ENCODE measurements at regions not wholly inside any gene's neighbourhood (a gene's known extent, or its start where the extent isn't known, plus 50 kb on each side); places are given as distances from the start of the nearest gene placed in this dataset.

GRCh38 chr15:70558406-70559264, 204.7 kb downstream of the UACA start:
- DNase-seq, result peak; percentile 24
- in situ Hi-C loops (cut with MboI; ENCODE audit: low pct_unique_long_range_greater_than_20kb, low sequenced_read_pairs), result no loop called here

DNA sequence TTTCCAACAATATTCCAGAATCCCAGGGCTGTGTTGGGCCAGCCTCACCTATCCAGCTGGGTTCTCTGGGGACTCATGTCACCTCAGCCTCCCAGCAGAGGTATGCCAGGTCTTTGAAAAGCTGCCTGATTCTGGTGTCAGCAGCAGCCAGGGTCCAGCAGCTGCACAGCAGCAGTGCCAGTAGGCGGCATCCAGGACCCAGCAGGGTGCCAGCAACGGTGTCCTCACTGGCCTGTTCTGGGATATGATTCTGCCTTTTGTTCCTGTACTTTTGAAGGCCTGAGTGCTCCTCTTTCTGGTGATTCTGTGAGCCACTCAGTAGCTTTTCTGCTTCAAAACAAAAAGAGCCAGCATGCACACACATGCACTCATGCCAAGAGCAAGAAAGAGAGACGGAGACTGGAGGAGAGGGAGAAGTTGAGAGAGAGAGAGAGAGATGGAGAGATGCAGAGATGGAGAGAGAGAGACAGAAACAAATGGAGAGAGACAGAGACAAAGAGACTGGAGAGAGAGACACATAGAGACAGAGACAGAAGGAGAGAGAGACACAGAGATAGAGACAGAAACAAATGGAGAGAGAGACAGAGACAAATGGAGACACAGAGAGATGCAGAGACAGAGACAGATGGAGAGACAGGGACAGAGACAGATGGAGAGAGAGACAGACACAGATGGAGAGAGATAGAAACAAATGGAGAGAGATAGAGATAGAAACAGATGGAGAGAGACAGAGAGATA, 205.7 kb downstream of the UACA start:
- in situ Hi-C loops (cut with MboI; ENCODE audit: low pct_unique_long_range_greater_than_20kb, low sequenced_read_pairs), result no loop called here
- DNase-seq, result no peak

GRCh38 chr15:70556779-70557178, 206.6 kb downstream of the UACA start:
- in situ Hi-C loops (cut with MboI; ENCODE audit: low pct_unique_long_range_greater_than_20kb, low sequenced_read_pairs), result no loop called here
- DNase-seq, result no peak

DNA sequence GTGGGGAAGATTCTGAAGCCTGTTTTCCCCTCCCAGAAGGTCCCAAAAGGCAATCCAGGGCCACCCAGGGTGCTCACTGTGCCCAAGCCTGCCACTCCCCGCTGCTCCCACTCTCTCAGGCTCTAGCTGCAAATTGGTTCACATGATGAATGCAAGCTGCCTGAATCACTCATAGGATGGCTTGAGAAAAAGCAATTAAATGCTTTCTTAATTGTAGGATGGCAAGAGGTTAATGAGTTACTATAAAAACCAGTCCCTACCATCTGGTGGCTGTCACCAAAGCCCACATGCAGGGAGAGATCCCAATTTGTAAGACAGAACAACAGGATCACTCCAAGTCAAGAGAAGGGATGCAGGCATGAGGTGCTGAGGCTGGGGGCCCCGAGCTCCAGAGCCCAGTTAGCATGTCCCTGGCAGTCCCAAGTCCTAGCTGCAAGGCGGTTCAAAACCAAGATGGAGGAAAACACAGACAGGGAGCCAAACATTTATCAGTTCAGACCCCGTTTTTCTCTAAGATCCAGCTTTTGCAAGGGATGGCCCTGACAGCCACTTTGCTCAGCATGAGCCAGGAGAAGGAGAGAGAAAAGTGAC, 207.1 kb downstream of the UACA start:
- in situ Hi-C loops (cut with MboI; ENCODE audit: low pct_unique_long_range_greater_than_20kb, low sequenced_read_pairs), result no loop called here
- DNase-seq, result no peak

DNA sequence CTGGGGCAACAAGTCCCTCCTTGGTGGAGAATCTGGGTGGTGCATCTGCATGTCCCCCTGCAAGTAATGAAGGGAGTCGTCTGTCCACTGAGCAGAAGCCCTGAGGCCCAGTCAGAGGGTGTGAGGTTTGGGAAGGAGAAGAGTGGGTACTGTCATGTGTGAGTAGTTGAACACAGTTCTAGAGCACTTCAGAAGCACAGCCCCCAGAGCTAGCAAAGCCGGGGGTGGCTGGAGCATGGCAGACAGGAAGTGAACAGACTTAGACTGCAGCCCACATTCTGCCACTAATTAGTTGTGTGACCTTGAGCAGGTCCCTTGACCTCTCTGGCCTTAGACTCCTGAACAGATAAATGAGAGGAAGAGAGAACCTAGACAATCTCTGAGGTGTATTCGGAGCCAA, 207.6 kb downstream of the UACA start:
- DNase-seq, result peak; percentile 23
- in situ Hi-C loops (cut with MboI; ENCODE audit: low pct_unique_long_range_greater_than_20kb, low sequenced_read_pairs), result no loop called here

GRCh38 chr15:70547846-70548487, 215.4 kb downstream of the UACA start:
- no peak for DNase-seq

GRCh38 chr15:70545526-70545925, 217.8 kb downstream of the UACA start:
- in situ Hi-C loops (cut with MboI; ENCODE audit: low pct_unique_long_range_greater_than_20kb, low sequenced_read_pairs), result no loop called here

More at GRCh38 chr15:70547846-70548487, 215.4 kb downstream of the UACA start:
- in situ Hi-C loops (cut with MboI; ENCODE audit: low pct_unique_long_range_greater_than_20kb, low sequenced_read_pairs), result no loop called here

DNA sequence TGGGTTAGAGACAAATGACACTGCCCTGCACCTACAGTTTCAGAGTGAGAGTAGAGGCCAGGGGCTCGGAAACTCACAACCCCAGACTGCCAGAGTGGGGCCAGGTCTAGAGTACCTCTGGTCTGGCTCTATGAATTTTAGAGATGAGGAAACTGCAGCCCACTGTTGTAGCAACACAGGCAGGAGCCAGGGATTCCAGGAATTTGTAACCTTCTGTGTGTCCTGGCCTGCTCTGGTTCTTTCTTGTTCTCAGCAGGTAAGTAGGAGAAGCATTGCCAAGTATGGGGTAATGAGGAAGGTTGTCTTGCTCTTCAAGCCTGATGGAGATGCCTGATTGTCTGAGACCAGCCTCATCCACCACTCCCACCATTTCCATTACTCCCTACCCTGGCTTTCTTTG, 221.8 kb downstream of the UACA start:
- no peak for DNase-seq
- in situ Hi-C loops (cut with MboI; ENCODE audit: low pct_unique_long_range_greater_than_20kb, low sequenced_read_pairs), result no loop called here

More at GRCh38 chr15:70545526-70545925, 217.8 kb downstream of the UACA start:
- DNase-seq, result no peak

GRCh38 chr15:70539912-70540530, 223.3 kb downstream of the UACA start:
- in situ Hi-C loops (cut with MboI; ENCODE audit: low pct_unique_long_range_greater_than_20kb, low sequenced_read_pairs), result no loop called here
- no peak for DNase-seq

DNA sequence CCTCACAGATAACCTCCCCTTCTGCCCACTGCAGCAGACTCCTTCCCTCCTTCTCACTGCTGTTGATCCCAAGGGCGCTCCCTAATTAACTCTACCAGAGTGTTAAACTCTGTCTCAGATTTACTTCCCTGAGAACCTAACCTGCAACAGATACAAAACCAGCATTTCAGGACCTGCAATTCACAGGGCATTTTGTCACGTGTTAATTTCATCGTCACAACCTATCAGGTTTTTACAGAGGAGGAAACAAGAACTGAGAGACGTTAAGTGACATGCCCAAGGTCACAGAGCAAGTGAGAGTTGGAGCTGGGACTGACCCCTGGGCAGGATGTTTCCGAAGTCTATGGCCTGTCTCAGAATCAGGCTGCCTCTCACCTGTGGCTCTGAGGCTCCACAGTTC, 223.9 kb downstream of the UACA start:
- in situ Hi-C loops (cut with MboI; ENCODE audit: low pct_unique_long_range_greater_than_20kb, low sequenced_read_pairs), result no loop called here
- no peak for DNase-seq

DNA sequence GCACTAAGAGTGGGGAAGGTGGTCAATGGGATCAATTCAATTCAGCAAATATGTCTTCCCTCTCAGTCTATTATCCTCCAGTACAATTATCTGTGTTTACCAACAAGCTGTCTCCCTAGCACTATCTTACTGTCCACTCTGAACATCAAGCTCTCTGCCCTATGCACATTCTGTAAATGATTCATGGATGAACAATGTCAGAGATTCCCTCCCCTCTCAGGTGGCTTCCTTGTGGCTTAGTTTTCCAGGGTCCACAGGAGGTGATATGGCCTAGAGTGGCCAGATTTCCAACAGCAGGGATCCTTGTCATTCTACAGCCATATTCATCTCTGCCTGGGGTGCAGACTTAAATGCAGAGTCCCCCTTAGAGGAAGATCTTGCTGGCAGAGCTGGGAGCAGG, 225.1 kb downstream of the UACA start:
- in situ Hi-C loops (cut with MboI; ENCODE audit: low pct_unique_long_range_greater_than_20kb, low sequenced_read_pairs), result no loop called here
- DNase-seq, result no peak

DNA sequence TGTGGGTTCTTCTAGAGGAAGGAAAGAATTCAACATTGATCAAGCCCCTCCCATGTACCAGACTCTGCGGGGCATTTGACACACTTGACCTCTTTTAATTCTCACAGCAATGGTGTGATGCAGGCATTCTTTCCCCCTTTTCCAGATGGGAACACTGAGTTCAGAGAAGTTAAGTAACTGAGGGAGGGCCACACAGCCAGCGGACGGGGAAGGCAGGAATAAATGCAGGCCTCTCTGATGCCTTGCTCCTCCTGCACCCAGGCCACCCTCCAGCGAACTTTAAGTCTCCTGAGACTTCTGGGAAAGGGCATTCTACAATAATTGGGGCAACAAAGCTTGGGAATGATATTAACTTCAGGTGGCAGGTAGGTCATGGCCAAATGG, 227.4 kb downstream of the UACA start:
- in situ Hi-C loops (cut with MboI; ENCODE audit: low pct_unique_long_range_greater_than_20kb, low sequenced_read_pairs), result no loop called here
- DNase-seq, result no peak

GRCh38 chr15:70535071-70535954, 228.0 kb downstream of the UACA start:
- in situ Hi-C loops (cut with MboI; ENCODE audit: low pct_unique_long_range_greater_than_20kb, low sequenced_read_pairs), result no loop called here
- DNase-seq, result peak; percentile 91

- in situ Hi-C loops (cut with MboI; ENCODE audit: low pct_unique_long_range_greater_than_20kb, low sequenced_read_pairs), result no loop called here
- DNase-seq, result no peak
Observed at GRCh38 chr15:70533931-70534742, 229.2 kb downstream of the UACA start.

DNA sequence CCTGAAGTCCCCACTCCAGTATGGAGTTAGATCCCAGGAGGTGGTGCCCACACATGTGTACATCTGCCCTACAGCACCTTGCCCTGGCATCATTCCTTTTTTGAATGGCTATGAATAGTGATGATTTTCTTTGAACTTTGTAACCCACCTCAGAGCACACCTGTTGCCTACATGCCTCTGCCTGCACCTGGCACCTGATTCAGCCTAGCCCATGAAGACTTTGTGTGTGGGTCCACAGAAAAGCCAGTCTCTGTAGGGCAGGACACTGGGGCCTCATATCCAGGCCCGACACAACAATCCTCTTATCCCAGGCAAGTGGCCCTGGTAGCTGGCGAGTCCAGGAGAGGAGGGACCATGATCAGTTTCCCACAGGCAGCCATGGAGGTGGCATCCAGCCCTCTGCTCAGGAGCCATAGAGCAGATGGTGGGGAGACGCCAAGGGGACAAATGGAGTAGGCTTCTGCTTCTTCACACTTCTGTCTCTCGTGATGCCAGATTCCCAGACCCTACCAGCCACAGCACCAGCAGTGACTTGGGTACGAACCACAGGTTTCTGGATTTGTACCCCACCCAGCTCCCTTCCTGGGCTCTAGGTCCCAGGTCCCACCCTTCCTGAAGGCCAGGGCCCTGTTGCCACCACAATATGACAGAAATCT, 230.7 kb downstream of the UACA start:
- DNase-seq, result no peak
- in situ Hi-C loops (cut with MboI; ENCODE audit: low pct_unique_long_range_greater_than_20kb, low sequenced_read_pairs), result no loop called here

- no peak for DNase-seq
- in situ Hi-C loops (cut with MboI; ENCODE audit: low pct_unique_long_range_greater_than_20kb, low sequenced_read_pairs), result no loop called here
Observed at GRCh38 chr15:70531576-70531975, 231.8 kb downstream of the UACA start.

DNA sequence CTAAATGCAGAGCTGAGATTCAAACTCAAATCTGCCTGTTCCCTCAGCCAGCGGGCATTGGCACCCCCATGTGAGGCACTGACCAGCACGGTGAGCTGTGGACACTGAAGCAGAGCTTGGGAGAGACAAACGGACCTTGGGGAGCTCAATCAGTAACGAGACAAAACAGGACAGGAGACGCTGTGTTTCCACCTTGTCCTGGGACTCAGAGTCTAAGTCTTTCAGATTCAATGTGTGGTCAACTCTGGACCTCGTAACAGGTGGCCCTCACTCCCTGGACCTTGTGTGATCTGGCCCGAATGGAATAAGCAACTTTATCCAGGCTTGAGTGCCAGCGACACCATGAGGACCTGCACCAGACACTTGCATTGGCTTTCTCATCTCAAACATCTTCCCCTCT, 232.5 kb downstream of the UACA start:
- DNase-seq, result no peak
- in situ Hi-C loops (cut with MboI; ENCODE audit: low pct_unique_long_range_greater_than_20kb, low sequenced_read_pairs), result no loop called here

Measured in KBM-7 (cell line).